T-helper 2 cell treated with Interferon-gamma antibody and Interleukin-4, amounts not matched to agents 5 μg/mL and 100 μg/mL, for 36 hours (primary cell): ENCODE measurements at regions not wholly inside any gene's neighbourhood (a gene's known extent, or its start where the extent isn't known, plus 50 kb on each side); places are given as distances from the start of the nearest gene placed in this dataset.
"Not testable (repeated sequence)": the region's sequence is repeated elsewhere in the genome, so short reads cannot be mapped to it uniquely, and the experiment has no call there.

Source experiments
- DNase-seq: peaks from one replicate; pipeline ENCODE4 v3.0.0; 2021; ENCODE audit warnings: low spot score
- H3K27ac Mint-ChIP-seq: one replicate; pipeline ENCODE4 v1.8.0; 2021; ENCODE audit warnings: mild to moderate bottlenecking, mixed read lengths
- H3K27me3 Mint-ChIP-seq: one replicate; pipeline ENCODE4 v1.8.0; 2021; ENCODE audit warnings: low read depth, mixed read lengths
- H3K36me3 Mint-ChIP-seq: one replicate; pipeline ENCODE4 v1.8.0; 2021; ENCODE audit warnings: low read depth, mixed read lengths
- H3K4me1 Mint-ChIP-seq: one replicate; pipeline ENCODE4 v1.8.0; 2021; ENCODE audit warnings: low read depth, mixed read lengths
- H3K4me3 Mint-ChIP-seq: one replicate; pipeline ENCODE4 v1.8.0; 2022; ENCODE audit warnings: mild to moderate bottlenecking, moderate library complexity, mixed read lengths
- H3K9me3 Mint-ChIP-seq: one replicate; pipeline ENCODE4 v1.8.0; 2021; ENCODE audit warnings: mixed read lengths

GRCh38 chr7:155382802-155383171 lies 75.1 kb upstream of the EN2 start:
- no peak for DNase-seq
- H3K27me3 Mint-ChIP-seq = peaks cover 72% of the 10 kb centered on the region
- H3K9me3 Mint-ChIP-seq = no peaks in the 10 kb centered on the region
- H3K36me3 Mint-ChIP-seq = peaks cover 2% of the 10 kb centered on the region
- H3K4me1 Mint-ChIP-seq = peaks cover 6% of the 10 kb centered on the region
- H3K27ac Mint-ChIP-seq = no peak overlapping the region
- no peak overlapping the region for H3K4me3 Mint-ChIP-seq

DNA sequence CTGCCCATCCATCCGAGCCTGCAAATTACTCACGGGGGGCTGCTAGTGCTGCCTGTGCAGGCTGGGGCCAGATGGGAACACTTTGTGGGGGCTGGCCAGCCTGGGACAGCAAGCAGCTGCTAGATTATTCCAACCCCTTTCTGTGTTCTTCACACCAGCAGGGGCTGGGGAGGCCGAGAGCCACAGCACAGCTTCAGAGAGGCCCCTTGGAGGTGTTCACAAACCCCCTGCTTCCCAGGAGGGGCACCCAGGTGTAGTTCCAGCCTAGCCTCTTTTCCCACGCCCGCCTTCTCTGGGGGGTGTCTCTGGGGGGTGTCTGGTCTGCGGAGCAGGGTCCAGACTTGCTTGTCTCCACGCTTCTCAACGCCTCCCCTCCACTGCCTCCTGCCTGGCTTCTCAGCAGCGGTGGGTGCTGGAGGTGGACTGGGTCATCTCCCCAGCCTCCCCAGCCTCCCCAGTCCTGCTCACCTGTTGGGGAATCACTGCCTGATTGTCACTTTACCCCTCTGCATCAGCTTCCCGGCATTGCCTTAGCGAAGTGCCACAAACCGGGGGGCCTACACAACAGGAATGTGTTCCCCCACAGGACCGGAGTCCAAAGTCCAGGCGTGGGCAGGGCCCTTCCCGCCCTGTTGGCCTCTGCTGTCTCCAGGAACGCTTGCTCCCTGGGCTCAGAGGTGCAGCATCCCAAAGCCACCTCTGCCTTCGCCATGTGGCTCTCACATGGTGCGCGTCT lies 74.0 kb upstream of the EN2 start:
- Mint-ChIP-seq H3K9me3 (no peaks in the 10 kb centered on the region), H3K27me3 (peaks cover 69% of the 10 kb centered on the region), H3K4me1 (peaks cover 6% of the 10 kb centered on the region), H3K27ac (no peak overlapping the region), H3K36me3 (peaks cover 2% of the 10 kb centered on the region), H3K4me3 (no peak overlapping the region)
- DNase-seq = no peak

GRCh38 chr7:155384751-155385150 lies 73.2 kb upstream of the EN2 start:
- H3K27me3 Mint-ChIP-seq = peaks cover 61% of the 10 kb centered on the region
- H3K9me3 Mint-ChIP-seq = no peaks in the 10 kb centered on the region
- no peak for DNase-seq
- peaks cover 6% of the 10 kb centered on the region for H3K4me1 Mint-ChIP-seq
- H3K36me3 Mint-ChIP-seq = peaks cover 2% of the 10 kb centered on the region
- no peak overlapping the region for H3K4me3 Mint-ChIP-seq
- no peak overlapping the region for H3K27ac Mint-ChIP-seq

GRCh38 chr7:155385182-155385581 lies 72.7 kb upstream of the EN2 start:
- not testable (repeated sequence) for H3K4me1 Mint-ChIP-seq, H3K36me3 Mint-ChIP-seq, H3K9me3 Mint-ChIP-seq, H3K27ac Mint-ChIP-seq, DNase-seq, H3K4me3 Mint-ChIP-seq
- peaks cover 57% of the 10 kb centered on the region for H3K27me3 Mint-ChIP-seq

DNA sequence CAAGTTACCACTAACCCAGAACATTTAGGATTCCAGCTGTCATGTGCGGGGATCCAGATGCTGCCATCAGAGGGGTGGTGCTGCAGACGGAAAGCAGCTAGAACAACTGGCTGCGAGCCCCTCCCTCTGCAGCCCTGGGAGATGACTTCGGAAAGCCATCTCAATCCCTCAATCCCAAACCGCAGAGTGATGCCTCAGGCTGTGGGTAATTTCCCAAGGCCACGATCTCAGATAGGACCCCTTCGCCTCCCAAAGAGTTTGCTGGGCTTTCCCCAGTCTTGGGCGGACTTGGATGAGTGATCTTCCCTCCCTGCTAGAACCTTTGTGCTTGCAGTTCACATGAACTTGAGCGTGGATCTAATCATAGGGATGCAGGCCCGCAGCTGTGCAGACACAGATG lies 71.3 kb upstream of the EN2 start:
- no peaks in the 10 kb centered on the region for H3K9me3 Mint-ChIP-seq
- peaks cover 44% of the 10 kb centered on the region for H3K27me3 Mint-ChIP-seq
- peaks cover 2% of the 10 kb centered on the region for H3K4me1 Mint-ChIP-seq
- H3K27ac Mint-ChIP-seq = no peak overlapping the region
- no peak for DNase-seq
- no peak overlapping the region for H3K4me3 Mint-ChIP-seq
- peaks cover 2% of the 10 kb centered on the region for H3K36me3 Mint-ChIP-seq

DNA sequence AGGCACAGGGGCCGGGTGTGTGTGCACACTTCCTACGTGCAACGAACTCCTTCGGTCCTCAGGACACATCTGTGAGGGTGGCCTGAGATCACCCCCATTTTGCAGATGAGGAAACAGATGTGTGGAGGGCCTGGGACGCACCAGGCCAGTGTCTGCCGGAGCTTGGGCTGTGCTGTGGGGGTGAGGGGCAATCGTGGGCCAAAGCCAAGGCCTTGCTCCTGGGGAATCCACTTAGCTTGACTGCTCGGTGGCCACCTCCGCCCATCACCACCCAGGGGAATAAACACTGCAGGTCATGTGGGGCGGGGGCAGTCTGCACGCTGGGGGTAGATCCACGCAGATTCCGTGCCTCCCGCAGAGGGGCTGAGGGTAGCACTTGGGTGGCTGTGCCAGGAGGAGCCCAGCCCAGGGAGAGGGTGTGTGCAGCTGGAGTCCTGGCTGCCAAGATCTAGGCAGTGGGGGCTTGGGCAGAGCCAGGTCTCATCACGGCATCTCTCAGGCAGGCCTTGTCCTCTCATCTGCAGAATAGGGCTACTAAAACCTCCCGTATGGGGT lies 70.8 kb upstream of the EN2 start:
- Mint-ChIP-seq H3K27me3 (peaks cover 41% of the 10 kb centered on the region), H3K4me3 (no peak overlapping the region), H3K27ac (no peak overlapping the region), H3K36me3 (no peaks in the 10 kb centered on the region), H3K9me3 (no peaks in the 10 kb centered on the region), H3K4me1 (no peaks in the 10 kb centered on the region)
- DNase-seq = no peak

DNA sequence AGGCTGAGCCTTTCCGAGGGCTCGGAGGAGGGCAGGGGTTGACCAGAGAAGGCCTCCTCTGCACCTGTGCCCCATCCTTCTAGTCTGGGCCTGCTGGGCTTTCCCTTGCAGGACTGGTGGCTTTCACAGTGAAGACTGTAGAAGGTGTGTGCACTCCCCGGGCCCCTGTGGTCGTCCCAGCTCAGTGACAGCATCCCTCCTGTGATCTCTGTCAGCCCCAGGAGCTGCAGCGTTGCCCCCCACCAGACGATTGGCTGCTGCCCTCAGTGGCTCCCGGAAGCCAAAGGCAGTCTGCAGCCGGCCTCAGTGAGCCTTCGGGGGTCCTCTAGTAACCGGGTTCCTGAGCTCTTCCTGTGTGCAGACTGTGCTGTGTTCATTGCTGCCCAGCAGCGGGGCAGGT lies 69.4 kb upstream of the EN2 start:
- Mint-ChIP-seq H3K4me1 (no peaks in the 10 kb centered on the region), H3K27ac (no peak overlapping the region), H3K9me3 (no peaks in the 10 kb centered on the region), H3K4me3 (no peak overlapping the region), H3K27me3 (peaks cover 31% of the 10 kb centered on the region), H3K36me3 (no peaks in the 10 kb centered on the region)
- DNase-seq = no peak

- Mint-ChIP-seq H3K36me3 (no peaks in the 10 kb centered on the region), H3K27me3 (peaks cover 17% of the 10 kb centered on the region), H3K9me3 (no peaks in the 10 kb centered on the region), H3K27ac (no peak overlapping the region), H3K4me3 (no peak overlapping the region), H3K4me1 (no peaks in the 10 kb centered on the region)
- DNase-seq = no peak
These were observed 66.5 kb upstream of the EN2 start for GRCh38 chr7:155391414-155391813.

GRCh38 chr7:155392726-155393570 lies 65.0 kb upstream of the EN2 start:
- H3K27ac Mint-ChIP-seq = no peak overlapping the region

DNA sequence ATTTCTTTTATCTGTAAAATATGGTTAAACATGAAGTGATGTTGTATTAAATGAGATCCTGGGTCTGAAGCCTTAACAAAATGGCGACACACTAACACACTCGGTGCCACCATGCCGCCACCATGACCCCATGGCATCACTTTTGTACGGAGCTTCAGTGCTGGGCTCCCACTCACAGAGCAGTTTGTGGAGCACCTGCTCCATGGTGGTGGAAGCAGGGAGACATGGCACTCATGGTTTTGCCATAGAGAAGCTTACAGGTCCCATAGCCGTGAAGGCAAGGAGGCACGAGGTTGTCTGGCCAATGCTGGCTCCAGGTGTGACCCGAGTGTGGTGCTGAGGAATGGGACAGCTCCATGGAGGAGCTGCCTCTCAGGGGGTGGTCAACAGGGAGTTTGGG lies 63.5 kb upstream of the EN2 start:
- Mint-ChIP-seq H3K36me3 (no peaks in the 10 kb centered on the region), H3K4me1 (no peaks in the 10 kb centered on the region), H3K4me3 (no peak overlapping the region), H3K27me3 (peaks cover 3% of the 10 kb centered on the region), H3K9me3 (no peaks in the 10 kb centered on the region), H3K27ac (no peak overlapping the region)
- no peak for DNase-seq

More at GRCh38 chr7:155392726-155393570, 65.0 kb upstream of the EN2 start:
- H3K9me3 Mint-ChIP-seq = no peaks in the 10 kb centered on the region
- no peaks in the 10 kb centered on the region for H3K4me1 Mint-ChIP-seq
- no peaks in the 10 kb centered on the region for H3K36me3 Mint-ChIP-seq
- no peak overlapping the region for H3K4me3 Mint-ChIP-seq
- no peak for DNase-seq
- H3K27me3 Mint-ChIP-seq = peaks cover 10% of the 10 kb centered on the region

GRCh38 chr7:155395176-155395797 lies 62.6 kb upstream of the EN2 start:
- no peak overlapping the region for H3K27ac Mint-ChIP-seq
- H3K4me1 Mint-ChIP-seq = no peaks in the 10 kb centered on the region
- H3K36me3 Mint-ChIP-seq = no peaks in the 10 kb centered on the region
- H3K9me3 Mint-ChIP-seq = no peaks in the 10 kb centered on the region
- peaks cover 3% of the 10 kb centered on the region for H3K27me3 Mint-ChIP-seq
- no peak for DNase-seq
- no peak overlapping the region for H3K4me3 Mint-ChIP-seq

- Mint-ChIP-seq H3K4me3 (no peak overlapping the region), H3K9me3 (no peaks in the 10 kb centered on the region), H3K36me3 (no peaks in the 10 kb centered on the region), H3K4me1 (no peaks in the 10 kb centered on the region), H3K27ac (no peak overlapping the region), H3K27me3 (peaks cover 3% of the 10 kb centered on the region)
- DNase-seq = no peak
These were observed 61.3 kb upstream of the EN2 start for GRCh38 chr7:155396661-155397060.

GRCh38 chr7:155397758-155398714 lies 59.9 kb upstream of the EN2 start:
- H3K27ac Mint-ChIP-seq, H3K36me3 Mint-ChIP-seq, DNase-seq, H3K27me3 Mint-ChIP-seq, H3K9me3 Mint-ChIP-seq, H3K4me3 Mint-ChIP-seq, H3K4me1 Mint-ChIP-seq: not testable (repeated sequence)
